Neutrophil (primary cell): ENCODE measurements at regions not wholly inside any gene's neighbourhood (a gene's known extent, or its start where the extent isn't known, plus 50 kb on each side); places are given as distances from the start of the nearest gene placed in this dataset.

Experiments
- H3K27ac ChIP-seq: fragments of 200-600 bp; sonication (generic); 2 replicates; pipeline ENCODE4 v1.5.1; 2016; ENCODE audit warnings: mild to moderate bottlenecking, moderate library complexity
- H3K27me3 ChIP-seq: fragments of 200-600 bp; sonication (generic); 2 replicates; pipeline ENCODE4 v1.6.0; 2016; ENCODE audit warnings: mild to moderate bottlenecking
- H3K36me3 ChIP-seq: fragments of 200-600 bp; sonication (generic); 2 replicates; pipeline ENCODE4 v1.5.1; 2017
- H3K4me1 ChIP-seq, 2 experiments: fragments of 200-600 bp in 1 of 2; sonication (generic) in 1 of 2; 1 replicate in 1 of 2; 2 replicates in 1 of 2; pipeline versions ENCODE4 v1.5.1 to v1.6.1; 2013 to 2016; ENCODE audit warnings: low read depth in 1 of 2, low read length in 1 of 2, mild to moderate bottlenecking in 1 of 2, moderate library complexity in 1 of 2; ENCODE audit not compliant: control insufficient read depth in 1 of 2, insufficient read depth in 1 of 2
- H3K4me3 ChIP-seq, 2 experiments: fragments of 200-600 bp in 1 of 2; sonication (generic) in 1 of 2; 1 replicate in 1 of 2; 2 replicates in 1 of 2; pipeline ENCODE4 v1.5.1; 2013 to 2016; ENCODE audit warnings: low read depth in 1 of 2, low read length in 1 of 2, mild to moderate bottlenecking in 1 of 2, moderate library complexity in 1 of 2
- H3K9me3 ChIP-seq: fragments of 200-600 bp; sonication (generic); 2 replicates; pipeline ENCODE4 v1.5.1; 2016
- TF ChIP-seq, protein P1 (sequence below): fragments of 200-600 bp; sonication (generic); IDR thresholded peaks from 2 replicates; pipeline ENCODE4 v1.5.1; 2016; ENCODE audit warnings: antibody characterized with exemption

GRCh38 chr1:87398641-87399040, 70.0 kb downstream of the LMO4 start:
- Histone ChIP-seq H3K4me3 (no peak overlapping the region), H3K4me1 (peaks cover 18% of the 10 kb centered on the region in 2 experiments), H3K27me3 (no peaks in the 10 kb centered on the region), H3K27ac (no peak overlapping the region), H3K9me3 (no peaks in the 10 kb centered on the region), H3K36me3 (no peaks in the 10 kb centered on the region)
- TF ChIP-seq, protein P1, sequence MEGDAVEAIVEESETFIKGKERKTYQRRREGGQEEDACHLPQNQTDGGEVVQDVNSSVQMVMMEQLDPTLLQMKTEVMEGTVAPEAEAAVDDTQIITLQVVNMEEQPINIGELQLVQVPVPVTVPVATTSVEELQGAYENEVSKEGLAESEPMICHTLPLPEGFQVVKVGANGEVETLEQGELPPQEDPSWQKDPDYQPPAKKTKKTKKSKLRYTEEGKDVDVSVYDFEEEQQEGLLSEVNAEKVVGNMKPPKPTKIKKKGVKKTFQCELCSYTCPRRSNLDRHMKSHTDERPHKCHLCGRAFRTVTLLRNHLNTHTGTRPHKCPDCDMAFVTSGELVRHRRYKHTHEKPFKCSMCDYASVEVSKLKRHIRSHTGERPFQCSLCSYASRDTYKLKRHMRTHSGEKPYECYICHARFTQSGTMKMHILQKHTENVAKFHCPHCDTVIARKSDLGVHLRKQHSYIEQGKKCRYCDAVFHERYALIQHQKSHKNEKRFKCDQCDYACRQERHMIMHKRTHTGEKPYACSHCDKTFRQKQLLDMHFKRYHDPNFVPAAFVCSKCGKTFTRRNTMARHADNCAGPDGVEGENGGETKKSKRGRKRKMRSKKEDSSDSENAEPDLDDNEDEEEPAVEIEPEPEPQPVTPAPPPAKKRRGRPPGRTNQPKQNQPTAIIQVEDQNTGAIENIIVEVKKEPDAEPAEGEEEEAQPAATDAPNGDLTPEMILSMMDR: no peak

GRCh38 chr1:87399264-87399663, 70.6 kb downstream of the LMO4 start:
- no peak overlapping the region for H3K27ac ChIP-seq

GRCh38 chr1:87399701-87400100, 71.0 kb downstream of the LMO4 start:
- Histone ChIP-seq H3K4me1 (peaks cover 19 to 20% of the 10 kb centered on the region in 2 experiments), H3K27ac (no peak overlapping the region), H3K9me3 (no peaks in the 10 kb centered on the region), H3K4me3 (no peak overlapping the region), H3K27me3 (peaks cover 1% of the 10 kb centered on the region), H3K36me3 (no peaks in the 10 kb centered on the region)
- TF ChIP-seq, protein P1: no peak

More at GRCh38 chr1:87399264-87399663, 70.6 kb downstream of the LMO4 start:
- Histone ChIP-seq H3K27me3 (no peaks in the 10 kb centered on the region), H3K9me3 (no peaks in the 10 kb centered on the region), H3K4me1 (peaks cover 19 to 20% of the 10 kb centered on the region in 2 experiments), H3K4me3 (no peak overlapping the region), H3K36me3 (no peaks in the 10 kb centered on the region)
- TF ChIP-seq, protein P1: no peak

- Histone ChIP-seq H3K4me1 (peaks cover 19 to 20% of the 10 kb centered on the region in 2 experiments), H3K27ac (no peak overlapping the region), H3K27me3 (peaks cover 3% of the 10 kb centered on the region), H3K9me3 (no peaks in the 10 kb centered on the region), H3K4me3 (no peak overlapping the region), H3K36me3 (no peaks in the 10 kb centered on the region)
- TF ChIP-seq, protein P1: no peak
Observed at GRCh38 chr1:87400813-87401212, 72.1 kb downstream of the LMO4 start.

DNA sequence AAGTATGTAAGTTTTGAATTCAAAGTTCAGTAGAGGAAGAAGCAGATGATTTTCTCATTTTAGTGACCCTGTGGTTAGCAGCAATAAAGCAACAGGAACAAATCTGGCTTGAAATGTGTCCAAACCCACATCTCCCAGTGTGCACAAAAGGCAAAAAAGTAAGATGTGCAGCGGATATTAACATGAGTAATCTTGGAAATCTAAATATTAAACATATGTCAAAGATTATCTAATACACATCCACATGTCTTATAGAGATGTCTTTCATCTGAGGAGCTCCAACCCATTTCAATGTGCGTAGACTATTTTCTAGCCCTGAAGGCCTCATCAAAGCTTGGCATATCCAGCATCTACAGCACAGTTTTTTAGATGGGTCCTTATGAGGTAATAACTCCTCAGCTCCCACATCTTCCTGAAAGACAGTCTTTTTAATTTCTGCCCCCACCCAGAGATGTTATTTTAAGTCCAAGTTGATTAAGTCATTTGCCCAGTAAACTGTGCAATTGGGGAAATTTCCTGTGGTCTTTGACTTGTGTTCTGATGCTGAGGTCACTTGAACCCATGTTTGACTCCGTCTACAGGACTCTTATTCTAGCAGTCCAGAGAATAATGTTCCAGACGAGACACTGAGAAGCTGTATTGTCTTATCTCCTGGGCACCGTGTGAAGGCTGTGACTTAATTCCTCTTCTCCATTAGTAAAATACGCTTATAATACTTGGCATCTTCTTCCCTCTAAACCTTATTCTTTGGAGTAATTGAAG, 73.7 kb downstream of the LMO4 start:
- Histone ChIP-seq H3K4me1 (peaks cover 19 to 20% of the 10 kb centered on the region in 2 experiments), H3K27ac (no peak overlapping the region), H3K9me3 (no peaks in the 10 kb centered on the region), H3K4me3 (no peak overlapping the region), H3K36me3 (no peaks in the 10 kb centered on the region), H3K27me3 (peaks cover 3% of the 10 kb centered on the region)
- TF ChIP-seq, protein P1: no peak
